ENCODE measurements at regions not wholly inside any gene's neighbourhood (a gene's known extent, or its start where the extent isn't known, plus 50 kb on each side); places are given as distances from the start of the nearest gene placed in this dataset.

DNA sequence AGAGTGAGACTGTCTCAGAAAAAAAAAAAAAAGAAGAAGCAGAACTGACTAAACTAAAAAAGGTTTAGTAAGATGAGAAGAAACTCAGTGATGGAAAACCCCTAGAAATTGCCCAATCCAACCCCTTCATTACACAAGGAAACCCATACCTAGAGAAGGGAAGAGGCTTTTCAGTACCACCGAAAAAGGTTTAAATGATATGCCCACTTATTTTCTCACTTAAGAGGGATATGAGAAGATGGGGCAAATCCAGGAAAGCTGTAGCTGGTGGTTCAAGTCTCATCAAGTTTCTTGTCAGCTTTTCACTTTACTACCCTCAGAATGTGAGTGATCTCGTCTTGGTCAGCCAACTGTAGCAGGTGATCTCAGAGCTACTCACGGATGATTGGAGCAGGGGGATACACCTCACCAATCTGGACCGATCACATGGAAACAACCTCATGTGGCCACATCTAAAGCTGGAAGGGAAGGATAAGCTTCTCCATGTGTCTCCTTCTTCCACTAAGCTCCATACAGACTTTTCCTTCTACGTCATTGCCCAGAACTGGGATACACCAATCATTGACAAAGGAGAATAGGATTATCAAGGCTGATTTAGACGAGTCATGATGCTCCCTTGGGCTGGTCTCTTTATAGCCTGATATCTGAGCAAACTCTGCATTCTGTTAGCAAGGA lies 126.7 kb upstream of the POU3F1 start:
- no peak for TF ChIP-seq POLR2AphosphoS5 (IDR thresholded peaks at IDR 0.05; ENCODE audit: insufficient read depth in 1 of 2, low read depth in 1 of 2)
- TF ChIP-seq, protein P1, sequence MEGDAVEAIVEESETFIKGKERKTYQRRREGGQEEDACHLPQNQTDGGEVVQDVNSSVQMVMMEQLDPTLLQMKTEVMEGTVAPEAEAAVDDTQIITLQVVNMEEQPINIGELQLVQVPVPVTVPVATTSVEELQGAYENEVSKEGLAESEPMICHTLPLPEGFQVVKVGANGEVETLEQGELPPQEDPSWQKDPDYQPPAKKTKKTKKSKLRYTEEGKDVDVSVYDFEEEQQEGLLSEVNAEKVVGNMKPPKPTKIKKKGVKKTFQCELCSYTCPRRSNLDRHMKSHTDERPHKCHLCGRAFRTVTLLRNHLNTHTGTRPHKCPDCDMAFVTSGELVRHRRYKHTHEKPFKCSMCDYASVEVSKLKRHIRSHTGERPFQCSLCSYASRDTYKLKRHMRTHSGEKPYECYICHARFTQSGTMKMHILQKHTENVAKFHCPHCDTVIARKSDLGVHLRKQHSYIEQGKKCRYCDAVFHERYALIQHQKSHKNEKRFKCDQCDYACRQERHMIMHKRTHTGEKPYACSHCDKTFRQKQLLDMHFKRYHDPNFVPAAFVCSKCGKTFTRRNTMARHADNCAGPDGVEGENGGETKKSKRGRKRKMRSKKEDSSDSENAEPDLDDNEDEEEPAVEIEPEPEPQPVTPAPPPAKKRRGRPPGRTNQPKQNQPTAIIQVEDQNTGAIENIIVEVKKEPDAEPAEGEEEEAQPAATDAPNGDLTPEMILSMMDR (IDR thresholded peaks at IDR 0.05) = no peak
- no peak for TF ChIP-seq POLR2A (IDR thresholded peaks at IDR 0.05)

Data from vagina (tissue), 2 donors.